ENCODE measurements at regions not wholly inside any gene's neighbourhood (a gene's known extent, or its start where the extent isn't known, plus 50 kb on each side); places are given as distances from the start of the nearest gene placed in this dataset.

DNA sequence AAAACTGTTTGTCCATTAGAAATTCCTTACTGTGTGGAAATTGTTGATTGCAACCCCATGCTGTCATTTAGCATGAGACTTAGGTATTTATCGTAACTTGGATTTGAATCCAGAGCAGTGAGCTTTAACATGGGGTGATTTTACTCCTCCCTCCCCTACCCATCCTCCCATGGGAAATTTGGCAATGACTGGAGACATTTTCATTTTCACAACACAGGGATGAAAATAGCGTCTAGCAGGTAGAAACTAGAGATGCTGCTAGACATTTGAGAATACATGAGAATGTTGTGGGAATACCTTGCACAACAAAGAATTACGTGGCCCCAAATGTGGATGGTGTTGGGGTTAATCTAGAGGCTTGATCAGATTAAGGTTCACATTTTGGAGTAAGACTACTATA, 191.3 kb upstream of the MPDZ start:
- no peak for TF ChIP-seq EZH2 (IDR thresholded peaks at IDR 0.05; ENCODE audit: borderline replicate concordance, insufficient read depth, low read depth, low read length, poor library complexity, severe bottlenecking)
- TF ChIP-seq, protein P1, sequence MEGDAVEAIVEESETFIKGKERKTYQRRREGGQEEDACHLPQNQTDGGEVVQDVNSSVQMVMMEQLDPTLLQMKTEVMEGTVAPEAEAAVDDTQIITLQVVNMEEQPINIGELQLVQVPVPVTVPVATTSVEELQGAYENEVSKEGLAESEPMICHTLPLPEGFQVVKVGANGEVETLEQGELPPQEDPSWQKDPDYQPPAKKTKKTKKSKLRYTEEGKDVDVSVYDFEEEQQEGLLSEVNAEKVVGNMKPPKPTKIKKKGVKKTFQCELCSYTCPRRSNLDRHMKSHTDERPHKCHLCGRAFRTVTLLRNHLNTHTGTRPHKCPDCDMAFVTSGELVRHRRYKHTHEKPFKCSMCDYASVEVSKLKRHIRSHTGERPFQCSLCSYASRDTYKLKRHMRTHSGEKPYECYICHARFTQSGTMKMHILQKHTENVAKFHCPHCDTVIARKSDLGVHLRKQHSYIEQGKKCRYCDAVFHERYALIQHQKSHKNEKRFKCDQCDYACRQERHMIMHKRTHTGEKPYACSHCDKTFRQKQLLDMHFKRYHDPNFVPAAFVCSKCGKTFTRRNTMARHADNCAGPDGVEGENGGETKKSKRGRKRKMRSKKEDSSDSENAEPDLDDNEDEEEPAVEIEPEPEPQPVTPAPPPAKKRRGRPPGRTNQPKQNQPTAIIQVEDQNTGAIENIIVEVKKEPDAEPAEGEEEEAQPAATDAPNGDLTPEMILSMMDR (IDR thresholded peaks at IDR 0.05) = no peak
- H3K27ac Mint-ChIP-seq = no peak overlapping the region
- no peaks in the 10 kb centered on the region for H3K4me1 ChIP-seq (ENCODE audit: control insufficient read depth in 2 of 2, insufficient read depth in 2 of 2, low read length in 2 of 2)
- no peaks in the 10 kb centered on the region for H3K9me3 ChIP-seq (ENCODE audit: control extremely low read depth in 1 of 3, control insufficient read depth in 2 of 3, insufficient read depth in 1 of 3, low read length in 2 of 3)
- H3K4me2 ChIP-seq (replicated peaks; ENCODE audit: low read depth, low read length, poor library complexity, severe bottlenecking) = no peak overlapping the region
- no peaks in the 10 kb centered on the region for H3K36me3 ChIP-seq (replicated peaks in 1 of 2; ENCODE audit: control extremely low read depth in 1 of 2, control insufficient read depth in 1 of 2, extremely low read depth in 1 of 2, insufficient read depth in 2 of 2, low read length in 1 of 2)
- DNase-seq (no peak), ATAC-seq (ENCODE audit: low read depth) (no peak)
- H3K9ac ChIP-seq (ENCODE audit: low read length) = no peak overlapping the region
- H3K4me1 Mint-ChIP-seq = no peaks in the 10 kb centered on the region
- intact Hi-C loops (cut with micrococcal nuclease) = no loop called here
- H4K20me1 ChIP-seq (ENCODE audit: control insufficient read depth, insufficient read depth, low read length, poor library complexity, severe bottlenecking) = no peaks in the 10 kb centered on the region
- ChIA-PET CTCF (no interaction called here), POLR2A (no interaction called here)
- H3K9me3 Mint-ChIP-seq (ENCODE audit: insufficient read depth) = peaks cover 11% of the 10 kb centered on the region
- H3K4me3 Mint-ChIP-seq = no peak overlapping the region
- no peaks in the 10 kb centered on the region for H3K79me2 ChIP-seq (ENCODE audit: control insufficient read depth, insufficient read depth, low read length)
- H3K27ac ChIP-seq (ENCODE audit: low read length in 2 of 2) = no peak overlapping the region
- no peak overlapping the region for H3K4me3 ChIP-seq (ENCODE audit: control extremely low read depth in 1 of 5, extremely low read depth in 1 of 5, insufficient read depth in 1 of 5, low read depth in 2 of 5, low read length in 4 of 5)
- no peaks in the 10 kb centered on the region for H3K27me3 ChIP-seq (replicated peaks in 1 of 4; ENCODE audit: control extremely low read depth in 1 of 4, control insufficient read depth in 3 of 4, insufficient read depth in 4 of 4, low read length in 3 of 4)
- H2AFZ ChIP-seq (ENCODE audit: insufficient read depth, low read depth, low read length, poor library complexity, severe bottlenecking) = no peak overlapping the region
- H3K27me3 Mint-ChIP-seq = no peaks in the 10 kb centered on the region
- 80% methylated on average over 2 of the region's 3 CpGs for WGBS (ENCODE audit: insufficient coverage)

DNA sequence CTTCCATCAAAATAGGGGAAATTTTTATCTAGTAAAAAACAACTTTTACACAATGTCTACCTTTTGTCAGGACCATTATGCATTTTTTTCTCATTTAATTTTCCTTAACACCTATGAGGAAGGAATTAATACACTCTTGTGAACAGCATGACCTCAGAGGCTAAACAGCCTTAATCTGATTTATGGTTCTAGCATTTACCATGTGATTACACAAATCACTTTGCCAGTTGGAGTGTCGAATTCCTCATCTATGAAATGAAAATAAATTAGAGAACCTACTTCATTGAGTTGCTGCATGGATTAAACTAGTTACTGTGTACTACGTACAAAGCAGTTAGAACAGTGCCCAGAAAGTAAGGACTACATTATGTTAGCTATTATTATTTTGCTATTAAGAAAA, 187.7 kb upstream of the MPDZ start:
- TF ChIP-seq EZH2 (IDR thresholded peaks at IDR 0.05; ENCODE audit: borderline replicate concordance, insufficient read depth, low read depth, low read length, poor library complexity, severe bottlenecking) = no peak
- TF ChIP-seq, protein P1 (IDR thresholded peaks at IDR 0.05) = no peak
- no CpG with 5 or more reads among the region's 2 CpGs for WGBS (ENCODE audit: insufficient coverage)
- H4K20me1 ChIP-seq (ENCODE audit: control insufficient read depth, insufficient read depth, low read length, poor library complexity, severe bottlenecking) = no peaks in the 10 kb centered on the region
- no peak overlapping the region for H3K27ac ChIP-seq (ENCODE audit: low read length in 2 of 2)
- H3K79me2 ChIP-seq (ENCODE audit: control insufficient read depth, insufficient read depth, low read length) = no peaks in the 10 kb centered on the region
- no peaks in the 10 kb centered on the region for H3K36me3 ChIP-seq (replicated peaks in 1 of 2; ENCODE audit: control extremely low read depth in 1 of 2, control insufficient read depth in 1 of 2, extremely low read depth in 1 of 2, insufficient read depth in 2 of 2, low read length in 1 of 2)
- H3K9me3 ChIP-seq (ENCODE audit: control extremely low read depth in 1 of 3, control insufficient read depth in 2 of 3, insufficient read depth in 1 of 3, low read length in 2 of 3) = no peaks in the 10 kb centered on the region
- H3K4me2 ChIP-seq (replicated peaks; ENCODE audit: low read depth, low read length, poor library complexity, severe bottlenecking) = no peak overlapping the region
- H3K27me3 Mint-ChIP-seq = no peaks in the 10 kb centered on the region
- H3K4me3 ChIP-seq (ENCODE audit: control extremely low read depth in 1 of 5, extremely low read depth in 1 of 5, insufficient read depth in 1 of 5, low read depth in 2 of 5, low read length in 4 of 5) = no peak overlapping the region
- H2AFZ ChIP-seq (ENCODE audit: insufficient read depth, low read depth, low read length, poor library complexity, severe bottlenecking) = no peak overlapping the region
- ChIA-PET CTCF (no interaction called here), POLR2A (no interaction called here)
- ATAC-seq (ENCODE audit: low read depth) = no peak
- no peak for DNase-seq
- H3K27me3 ChIP-seq (replicated peaks in 1 of 4; ENCODE audit: control extremely low read depth in 1 of 4, control insufficient read depth in 3 of 4, insufficient read depth in 4 of 4, low read length in 3 of 4) = no peaks in the 10 kb centered on the region
- H3K4me1 ChIP-seq (ENCODE audit: control insufficient read depth in 2 of 2, insufficient read depth in 2 of 2, low read length in 2 of 2) = no peaks in the 10 kb centered on the region
- no peak overlapping the region for H3K9ac ChIP-seq (ENCODE audit: low read length)
- H3K4me1 Mint-ChIP-seq = no peaks in the 10 kb centered on the region
- peaks cover 3% of the 10 kb centered on the region for H3K9me3 Mint-ChIP-seq (ENCODE audit: insufficient read depth)
- intact Hi-C loops (cut with micrococcal nuclease) = no loop called here
- no peak overlapping the region for H3K27ac Mint-ChIP-seq
- H3K4me3 Mint-ChIP-seq = no peak overlapping the region

Measured in B cell (primary cell).